ENCODE measurements at regions not wholly inside any gene's neighbourhood (a gene's known extent, or its start where the extent isn't known, plus 50 kb on each side); places are given as distances from the start of the nearest gene placed in this dataset.

DNA sequence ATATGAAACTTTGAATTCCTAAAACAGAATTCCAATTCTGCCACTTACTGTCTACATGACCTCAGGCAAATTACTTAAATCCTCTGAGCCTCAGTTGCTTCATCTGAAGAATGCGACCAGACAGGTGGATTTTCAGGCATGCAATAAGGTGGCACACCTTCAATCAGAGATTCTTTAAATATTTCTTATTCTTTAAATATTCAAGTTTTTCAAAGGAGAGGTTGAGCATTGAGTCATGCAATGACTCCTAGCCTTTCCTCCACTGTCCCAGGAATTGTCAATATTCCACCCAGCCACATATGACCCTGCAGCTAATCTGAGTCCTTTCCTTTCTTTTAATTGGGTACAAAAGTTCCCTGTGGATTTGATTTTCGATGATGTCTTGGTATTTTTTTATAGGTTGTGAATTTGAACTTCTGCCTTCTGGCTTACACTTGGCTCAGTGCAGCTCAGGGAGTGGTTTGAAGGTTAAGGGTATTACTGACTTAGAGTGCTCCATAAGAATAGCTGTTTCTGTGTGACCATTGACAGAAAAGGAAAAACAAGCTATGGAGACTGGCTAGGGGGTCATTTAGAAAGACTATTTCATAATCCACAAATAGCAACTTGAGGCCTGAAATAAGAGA lies 52.2 kb upstream of the PRDX6 start:
- no peak for DNase-seq

DNA sequence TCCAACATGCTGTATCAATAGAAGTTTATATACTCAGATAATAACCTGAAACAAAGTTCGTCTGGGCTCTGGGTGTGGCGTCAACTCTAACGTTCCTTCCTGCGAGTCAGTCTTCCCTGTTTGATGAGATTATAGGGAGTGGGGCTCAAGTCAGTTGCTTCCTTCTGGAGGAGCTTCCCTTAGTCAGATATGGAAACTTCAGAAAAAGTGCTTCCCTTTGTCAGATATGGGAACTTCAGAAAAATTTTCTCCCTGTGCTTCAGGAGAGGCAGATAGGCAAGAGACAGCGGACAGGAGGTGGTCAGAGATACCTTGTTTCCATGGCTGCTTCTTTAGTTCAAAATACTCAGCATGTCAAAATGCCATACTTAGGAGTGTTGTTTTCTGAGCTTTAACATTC lies 51.1 kb upstream of the PRDX6 start:
- DNase-seq, result no peak

DNA sequence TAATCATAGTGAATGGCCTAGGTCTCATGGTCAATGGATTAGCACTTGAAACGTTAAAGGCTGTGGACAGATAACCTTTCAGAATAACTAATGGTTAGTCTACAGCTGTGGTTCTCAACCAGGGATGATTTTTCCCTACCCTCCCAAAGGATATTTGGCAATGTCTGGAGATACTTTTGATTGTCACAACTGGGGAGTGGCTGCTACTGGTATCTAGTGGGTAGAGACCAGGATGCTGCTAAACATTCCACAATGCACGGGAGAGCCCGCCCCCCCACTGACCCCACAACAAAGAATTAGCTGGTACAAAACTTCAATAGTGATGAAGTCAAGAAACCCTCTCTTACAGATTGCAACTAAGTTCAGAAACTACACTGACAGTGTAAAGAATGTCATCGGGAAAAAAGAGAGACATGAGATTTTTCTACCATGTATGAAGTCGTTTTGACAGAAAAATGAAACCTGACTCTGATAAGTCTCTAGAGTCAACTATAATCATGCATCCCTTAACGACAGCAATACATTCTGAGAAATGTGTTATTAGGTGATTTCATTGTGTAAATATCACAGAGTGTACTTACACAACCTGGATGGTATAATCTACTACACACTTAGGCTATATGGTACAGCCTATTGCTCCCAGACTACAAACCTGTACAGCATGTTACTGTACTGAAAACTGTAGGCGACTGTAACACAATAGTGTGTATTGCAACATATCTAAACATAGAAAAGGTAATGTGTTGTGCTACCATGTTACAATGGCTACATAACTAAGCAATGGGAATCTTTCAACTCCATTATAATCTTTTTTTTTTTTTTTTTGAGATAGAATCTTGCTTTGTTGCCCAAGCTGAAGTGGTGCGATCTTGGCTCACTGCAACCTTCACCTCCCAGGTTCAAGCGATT lies 49.7 kb upstream of the PRDX6 start:
- no peak for DNase-seq

Measured in effector CD4-positive, alpha-beta T cell (primary cell).